Chondrocyte (in vitro differentiated cells): ENCODE measurements at regions not wholly inside any gene's neighbourhood (a gene's known extent, or its start where the extent isn't known, plus 50 kb on each side); places are given as distances from the start of the nearest gene placed in this dataset.
"Not testable (repeated sequence)": the region's sequence is repeated elsewhere in the genome, so short reads cannot be mapped to it uniquely, and the experiment has no call there.

Experiments
- DNase-seq: peaks from one replicate; pipeline ENCODE4 v3.0.0; 2021; ENCODE audit warnings: mixed read lengths, low spot score
- H3K27ac Mint-ChIP-seq: one replicate; pipeline ENCODE4 v1.8.0; 2021; ENCODE audit warnings: mild to moderate bottlenecking, moderate library complexity, mixed read lengths; ENCODE audit not compliant: unreplicated experiment
- H3K27me3 Mint-ChIP-seq: 2 replicates; pipeline ENCODE4 v1.8.0; 2021; ENCODE audit warnings: low read depth, mixed read lengths
- H3K36me3 Mint-ChIP-seq: 2 replicates; pipeline ENCODE4 v1.8.0; 2021; ENCODE audit warnings: low read depth, mixed read lengths
- H3K4me1 Mint-ChIP-seq: 2 replicates; pipeline ENCODE4 v1.8.0; 2021; ENCODE audit warnings: low read depth, mild to moderate bottlenecking, mixed read lengths
- H3K4me3 Mint-ChIP-seq: one replicate; pipeline ENCODE4 v1.8.0; 2021; ENCODE audit warnings: mild to moderate bottlenecking, moderate library complexity, mixed read lengths; ENCODE audit not compliant: unreplicated experiment
- H3K9me3 Mint-ChIP-seq: 2 replicates; pipeline ENCODE4 v1.8.0; 2021; ENCODE audit warnings: low read depth, mixed read lengths
- TF ChIP-seq, protein P1 (sequence below): fragments of 200-600 bp; sonication (generic); IDR thresholded peaks from 2 replicates; pipeline ENCODE4 v1.5.0; 2021; ENCODE audit warnings: antibody characterized with exemption, mild to moderate bottlenecking, moderate library complexity

DNA sequence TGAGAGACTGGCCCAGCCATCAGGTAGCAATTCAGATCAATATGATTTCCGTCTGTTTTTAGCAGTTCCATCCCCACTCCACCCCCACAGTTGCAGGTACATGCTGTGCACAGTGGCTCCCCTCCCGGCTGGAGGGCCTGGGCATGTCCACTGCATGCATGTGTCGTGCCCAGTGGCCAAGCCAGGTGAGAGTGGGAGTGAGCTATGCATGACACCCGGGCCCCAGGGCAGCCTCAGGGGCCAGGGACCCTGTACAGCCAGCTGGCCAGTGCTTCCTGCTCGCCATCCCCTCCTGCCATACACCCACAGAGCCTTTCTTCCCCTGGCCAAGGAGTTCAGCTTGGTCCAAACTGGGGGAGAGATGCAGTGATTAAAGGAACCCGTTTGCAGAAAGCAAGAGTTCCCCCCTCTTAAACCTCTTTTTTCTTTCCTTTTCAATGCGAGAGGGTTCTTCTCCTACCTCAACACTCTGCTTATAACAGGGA, 135.3 kb downstream of the THBS2 start:
- no peaks in the 10 kb centered on the region for H3K9me3 Mint-ChIP-seq
- no peak overlapping the region for H3K4me3 Mint-ChIP-seq
- peaks cover 11% of the 10 kb centered on the region for H3K4me1 Mint-ChIP-seq
- TF ChIP-seq, protein P1, sequence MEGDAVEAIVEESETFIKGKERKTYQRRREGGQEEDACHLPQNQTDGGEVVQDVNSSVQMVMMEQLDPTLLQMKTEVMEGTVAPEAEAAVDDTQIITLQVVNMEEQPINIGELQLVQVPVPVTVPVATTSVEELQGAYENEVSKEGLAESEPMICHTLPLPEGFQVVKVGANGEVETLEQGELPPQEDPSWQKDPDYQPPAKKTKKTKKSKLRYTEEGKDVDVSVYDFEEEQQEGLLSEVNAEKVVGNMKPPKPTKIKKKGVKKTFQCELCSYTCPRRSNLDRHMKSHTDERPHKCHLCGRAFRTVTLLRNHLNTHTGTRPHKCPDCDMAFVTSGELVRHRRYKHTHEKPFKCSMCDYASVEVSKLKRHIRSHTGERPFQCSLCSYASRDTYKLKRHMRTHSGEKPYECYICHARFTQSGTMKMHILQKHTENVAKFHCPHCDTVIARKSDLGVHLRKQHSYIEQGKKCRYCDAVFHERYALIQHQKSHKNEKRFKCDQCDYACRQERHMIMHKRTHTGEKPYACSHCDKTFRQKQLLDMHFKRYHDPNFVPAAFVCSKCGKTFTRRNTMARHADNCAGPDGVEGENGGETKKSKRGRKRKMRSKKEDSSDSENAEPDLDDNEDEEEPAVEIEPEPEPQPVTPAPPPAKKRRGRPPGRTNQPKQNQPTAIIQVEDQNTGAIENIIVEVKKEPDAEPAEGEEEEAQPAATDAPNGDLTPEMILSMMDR, result no peak
- H3K27ac Mint-ChIP-seq, result no peak overlapping the region
- no peaks in the 10 kb centered on the region for H3K36me3 Mint-ChIP-seq
- DNase-seq, result no peak
- H3K27me3 Mint-ChIP-seq, result no peaks in the 10 kb centered on the region

DNA sequence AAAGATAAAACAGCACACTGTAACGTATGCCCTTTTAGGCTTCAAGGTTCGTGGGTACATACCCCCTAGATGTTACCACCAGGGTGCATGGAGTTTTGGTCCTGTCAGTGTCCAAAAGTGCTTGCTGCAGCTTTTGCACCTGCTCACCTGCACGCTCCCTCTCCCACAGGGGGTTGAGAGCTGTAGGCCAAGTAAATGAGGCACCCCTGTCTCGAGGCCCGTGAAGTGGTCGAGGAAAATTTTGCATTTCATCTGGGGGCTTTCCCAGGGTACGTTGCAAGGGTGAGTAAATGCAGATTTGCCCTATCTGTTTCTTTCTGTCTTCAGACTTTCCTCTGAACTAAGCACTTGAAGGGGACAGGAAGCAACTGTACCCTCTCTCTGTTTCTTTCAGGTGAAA, 136.0 kb downstream of the THBS2 start:
- no peaks in the 10 kb centered on the region for H3K36me3 Mint-ChIP-seq
- H3K27ac Mint-ChIP-seq, result no peak overlapping the region
- no peak for DNase-seq
- TF ChIP-seq, protein P1, result no peak
- H3K27me3 Mint-ChIP-seq, result no peaks in the 10 kb centered on the region
- no peak overlapping the region for H3K4me3 Mint-ChIP-seq
- no peaks in the 10 kb centered on the region for H3K9me3 Mint-ChIP-seq
- H3K4me1 Mint-ChIP-seq, result peaks cover 11% of the 10 kb centered on the region

DNA sequence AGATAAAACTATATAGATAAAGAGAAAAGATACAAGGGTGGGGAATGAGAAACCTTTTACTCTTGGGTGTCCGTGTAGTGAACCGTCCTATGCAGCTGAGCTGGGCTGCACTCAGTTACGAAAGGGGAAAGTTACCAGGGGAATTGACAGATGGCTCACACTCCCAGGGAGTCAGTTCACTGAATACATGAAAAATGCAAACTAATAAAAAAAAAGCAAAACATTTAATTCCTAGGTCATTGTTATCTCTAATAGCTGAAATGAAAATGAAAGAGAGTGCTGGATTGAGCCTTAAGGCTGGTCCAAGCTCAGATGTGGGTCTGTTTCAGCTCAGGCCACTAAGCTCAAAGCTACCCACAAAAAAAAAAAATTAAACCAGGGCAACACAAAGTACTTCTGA, 138.0 kb downstream of the THBS2 start:
- TF ChIP-seq, protein P1, result no peak
- no peaks in the 10 kb centered on the region for H3K9me3 Mint-ChIP-seq
- H3K27me3 Mint-ChIP-seq, result no peaks in the 10 kb centered on the region

DNA sequence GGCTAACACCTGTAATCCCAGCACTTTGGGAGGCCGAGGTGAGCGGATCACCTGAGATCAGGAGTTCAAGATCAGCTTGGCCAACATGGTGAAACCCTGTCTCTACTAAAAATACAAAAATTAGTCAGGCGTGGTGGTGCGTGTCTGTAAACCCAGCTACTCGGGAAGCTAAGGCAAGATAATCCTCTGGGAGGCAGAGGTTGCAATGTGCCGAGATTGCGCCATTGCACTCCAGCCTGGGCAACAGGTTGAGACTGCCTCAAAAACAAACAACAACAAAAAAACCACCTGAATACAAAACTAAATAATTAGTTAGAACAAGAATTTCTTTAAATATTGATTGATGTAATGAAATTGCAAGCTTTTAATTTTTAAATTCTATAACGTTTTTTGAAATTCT, 139.0 kb downstream of the THBS2 start:
- not testable (repeated sequence) for H3K9me3 Mint-ChIP-seq, DNase-seq, H3K27me3 Mint-ChIP-seq, H3K4me3 Mint-ChIP-seq, H3K27ac Mint-ChIP-seq, H3K36me3 Mint-ChIP-seq
- H3K4me1 Mint-ChIP-seq, result peaks cover 21% of the 10 kb centered on the region

More for the DNA sequence above, 138.0 kb downstream of the THBS2 start:
- no peak overlapping the region for H3K27ac Mint-ChIP-seq
- no peak for DNase-seq
- peaks cover 16% of the 10 kb centered on the region for H3K4me1 Mint-ChIP-seq
- no peak overlapping the region for H3K4me3 Mint-ChIP-seq
- no peaks in the 10 kb centered on the region for H3K36me3 Mint-ChIP-seq

DNA sequence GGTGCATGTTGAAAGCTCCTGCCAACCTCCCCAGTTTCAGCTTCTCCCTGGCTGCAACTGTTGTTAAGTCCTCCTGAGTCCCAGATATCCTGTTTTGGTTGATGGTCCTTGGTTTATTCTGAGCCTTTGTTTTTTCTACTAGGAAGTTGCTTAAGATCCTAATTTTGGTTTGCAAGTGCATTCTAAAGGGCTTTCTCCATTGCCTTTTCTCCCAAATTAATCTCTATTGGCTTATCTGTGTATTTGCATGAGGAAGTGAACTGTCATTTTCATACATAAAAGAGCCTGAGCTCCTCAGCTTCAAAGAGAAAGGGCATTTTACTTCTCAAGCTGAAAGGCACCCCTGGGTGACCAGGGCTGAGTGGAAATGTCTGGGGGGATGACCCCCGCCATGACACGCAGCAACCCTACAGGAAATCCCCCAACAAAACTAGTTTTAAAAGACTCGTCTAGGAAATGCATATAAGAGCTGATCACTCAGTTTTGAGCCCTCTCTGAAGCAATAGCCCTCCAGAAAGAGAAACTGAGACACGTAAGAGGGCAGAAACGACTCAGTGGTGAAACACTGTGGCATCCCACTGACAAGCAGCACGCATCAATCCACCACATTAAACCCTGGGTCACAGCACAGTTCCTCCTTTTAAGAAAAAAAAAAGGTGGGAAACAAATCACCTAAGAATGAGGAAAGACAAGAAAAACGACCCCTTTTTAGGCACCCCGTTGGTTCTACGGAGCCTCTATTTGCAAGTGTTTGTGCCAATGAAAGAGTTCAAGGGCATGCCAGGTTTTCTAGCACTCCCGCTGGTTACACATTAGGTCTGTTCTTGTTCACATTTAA, 140.9 kb downstream of the THBS2 start:
- TF ChIP-seq, protein P1, result no peak
- Mint-ChIP-seq H3K27ac (no peak overlapping the region), H3K4me1 (peaks cover 25% of the 10 kb centered on the region), H3K4me3 (no peak overlapping the region), H3K27me3 (no peaks in the 10 kb centered on the region), H3K36me3 (no peaks in the 10 kb centered on the region), H3K9me3 (peaks cover 4% of the 10 kb centered on the region)
- DNase-seq, result no peak

DNA sequence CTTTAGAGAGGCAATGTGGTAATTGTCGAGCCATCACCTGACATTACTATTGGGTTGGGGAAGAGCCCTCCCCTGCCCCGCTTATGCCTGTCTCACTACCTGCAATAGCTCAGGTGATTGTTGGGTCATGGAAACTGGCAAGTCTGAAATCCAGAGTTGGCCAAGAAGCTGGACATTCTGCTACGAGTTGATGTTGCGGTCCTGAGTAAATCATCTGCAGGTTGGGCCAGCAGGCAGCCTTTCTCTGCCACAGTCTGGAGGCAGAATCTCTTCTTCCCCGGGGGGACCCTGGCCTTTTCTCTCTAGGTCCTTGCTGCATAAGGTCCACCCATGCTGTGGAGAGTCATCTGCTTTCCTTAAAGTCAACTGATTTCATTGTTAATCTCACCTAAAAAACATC, 142.4 kb downstream of the THBS2 start:
- no peak overlapping the region for H3K27ac Mint-ChIP-seq
- no peaks in the 10 kb centered on the region for H3K27me3 Mint-ChIP-seq
- no peak for DNase-seq
- peaks cover 31% of the 10 kb centered on the region for H3K4me1 Mint-ChIP-seq
- peaks cover 4% of the 10 kb centered on the region for H3K9me3 Mint-ChIP-seq
- H3K36me3 Mint-ChIP-seq, result no peaks in the 10 kb centered on the region
- H3K4me3 Mint-ChIP-seq, result no peak overlapping the region
- TF ChIP-seq, protein P1, result no peak
